MG63 (cell line): ENCODE measurements at regions not wholly inside any gene's neighbourhood (a gene's known extent, or its start where the extent isn't known, plus 50 kb on each side); places are given as distances from the start of the nearest gene placed in this dataset.
"Not testable (repeated sequence)": the region's sequence is repeated elsewhere in the genome, so short reads cannot be mapped to it uniquely, and the experiment has no call there.

Source experiments
- DNase-seq: peaks from one replicate; pipeline ENCODE4 v3.0.0-alpha.2; 2020
- H3K27me3 ChIP-seq: fragments of 250-450 bp; sonication (Bioruptor Pico); 2 replicates; pipeline ENCODE4 v1.5.1; 2020; ENCODE audit warnings: mild to moderate bottlenecking, moderate library complexity
- H3K36me3 ChIP-seq: fragments of 250-450 bp; sonication (Bioruptor Pico); 2 replicates; pipeline ENCODE4 v1.5.1; 2020; ENCODE audit warnings: mild to moderate bottlenecking, moderate library complexity
- H3K4me3 ChIP-seq: fragments of 250-450 bp; sonication (Bioruptor Pico); 2 replicates; pipeline ENCODE4 v1.5.1; 2020; ENCODE audit warnings: mild to moderate bottlenecking, moderate library complexity
- H3K9me3 ChIP-seq: fragments of 250-450 bp; sonication (Bioruptor Pico); 2 replicates; pipeline ENCODE4 v1.5.1; 2020; ENCODE audit warnings: mild to moderate bottlenecking, moderate library complexity

DNA sequence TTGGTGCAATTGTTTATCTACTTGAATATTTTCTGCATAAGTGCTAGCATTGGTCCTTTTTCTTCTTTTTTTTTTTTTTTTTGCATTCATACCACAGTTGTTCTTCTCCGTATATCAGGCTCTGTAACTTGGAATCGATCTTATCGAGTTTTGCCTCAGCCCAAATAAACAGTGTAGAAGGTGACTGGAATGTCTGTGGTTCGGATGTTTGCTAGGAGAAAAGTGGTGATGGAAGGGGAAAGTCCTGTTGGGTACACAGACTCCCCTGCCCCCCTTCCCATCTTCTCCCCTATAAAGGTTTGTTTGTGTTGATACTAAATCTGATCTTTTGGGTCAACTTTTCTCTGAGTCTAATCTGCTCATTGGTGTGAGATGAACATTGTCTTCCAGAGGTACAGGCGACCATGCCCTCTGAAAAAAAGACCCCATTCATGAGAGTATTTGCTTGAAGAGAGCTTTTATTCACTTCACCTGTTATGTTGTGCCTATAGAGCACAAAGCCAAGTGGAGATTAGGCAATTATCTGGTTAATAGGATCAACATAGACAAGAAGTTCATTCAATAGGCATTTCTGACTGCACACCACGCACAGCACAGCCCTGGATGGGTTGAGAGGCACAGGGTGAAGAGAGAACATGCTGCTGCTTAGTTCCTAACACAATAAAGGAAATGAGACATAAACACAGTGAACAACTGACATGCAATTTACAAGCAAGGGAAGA is 620.0 kb downstream of the PKHD1 start:
- H3K27me3 ChIP-seq = no peaks in the 10 kb centered on the region
- DNase-seq = no peak
- H3K36me3 ChIP-seq = no peaks in the 10 kb centered on the region
- H3K9me3 ChIP-seq = no peaks in the 10 kb centered on the region
- no peak overlapping the region for H3K4me3 ChIP-seq

DNA sequence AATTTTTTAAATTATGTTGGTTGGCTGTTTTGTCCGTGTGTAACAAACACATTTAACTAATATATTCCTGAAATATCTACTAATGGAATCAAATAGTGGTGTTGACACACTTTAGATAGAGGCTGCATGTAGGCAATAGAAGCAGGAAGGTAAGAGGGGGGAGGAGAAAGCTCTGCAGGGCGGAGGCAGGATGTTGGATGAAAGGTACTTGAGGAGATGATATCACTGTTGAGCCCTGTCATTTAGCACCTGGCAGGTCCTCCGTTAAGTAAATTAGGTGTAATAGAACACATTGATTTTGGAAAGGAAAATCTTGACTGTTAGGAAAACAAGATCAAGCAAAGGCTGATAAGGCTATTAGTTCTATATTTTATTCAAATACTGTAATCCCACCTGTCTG is 618.7 kb downstream of the PKHD1 start:
- Histone ChIP-seq H3K27me3 (no peaks in the 10 kb centered on the region), H3K4me3 (no peak overlapping the region), H3K36me3 (no peaks in the 10 kb centered on the region), H3K9me3 (no peaks in the 10 kb centered on the region)
- DNase-seq = no peak

DNA sequence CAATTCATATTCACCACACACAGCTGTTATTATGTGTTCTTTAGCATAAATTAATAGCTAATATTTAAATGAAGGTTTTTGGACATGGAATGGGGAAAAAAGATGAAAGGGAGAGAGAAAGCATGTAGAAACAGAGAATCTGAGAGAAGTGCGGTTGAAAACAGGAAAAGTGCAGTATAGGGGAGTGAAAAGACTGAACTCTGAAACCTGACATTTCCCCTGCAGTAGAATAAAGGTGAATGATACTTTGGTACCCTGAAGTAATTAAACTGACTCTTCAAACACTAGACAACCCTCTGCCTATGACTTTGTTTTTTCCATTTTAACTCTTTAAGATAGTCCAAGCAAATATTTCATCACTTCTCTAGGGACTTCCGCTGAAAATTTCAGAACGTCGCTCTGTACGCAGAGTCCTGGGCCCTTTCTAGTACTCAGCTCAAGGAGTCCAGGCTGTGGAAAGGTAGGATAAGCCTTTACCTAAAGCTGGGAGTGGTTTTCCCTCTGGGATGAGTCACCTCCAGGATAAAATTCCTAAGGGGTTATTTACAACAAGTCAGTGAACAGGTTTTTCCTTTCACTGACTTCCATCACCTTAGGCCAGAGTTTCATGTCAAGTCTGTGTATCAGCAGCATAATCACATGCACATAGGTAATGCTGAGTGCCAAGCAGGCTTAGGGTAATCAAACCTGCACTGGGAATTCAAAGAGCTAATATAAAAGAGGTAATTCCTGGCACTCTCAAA is 614.5 kb downstream of the PKHD1 start:
- no peaks in the 10 kb centered on the region for H3K27me3 ChIP-seq
- no peak for DNase-seq
- H3K4me3 ChIP-seq = no peak overlapping the region
- H3K9me3 ChIP-seq = no peaks in the 10 kb centered on the region
- H3K36me3 ChIP-seq = no peaks in the 10 kb centered on the region

DNA sequence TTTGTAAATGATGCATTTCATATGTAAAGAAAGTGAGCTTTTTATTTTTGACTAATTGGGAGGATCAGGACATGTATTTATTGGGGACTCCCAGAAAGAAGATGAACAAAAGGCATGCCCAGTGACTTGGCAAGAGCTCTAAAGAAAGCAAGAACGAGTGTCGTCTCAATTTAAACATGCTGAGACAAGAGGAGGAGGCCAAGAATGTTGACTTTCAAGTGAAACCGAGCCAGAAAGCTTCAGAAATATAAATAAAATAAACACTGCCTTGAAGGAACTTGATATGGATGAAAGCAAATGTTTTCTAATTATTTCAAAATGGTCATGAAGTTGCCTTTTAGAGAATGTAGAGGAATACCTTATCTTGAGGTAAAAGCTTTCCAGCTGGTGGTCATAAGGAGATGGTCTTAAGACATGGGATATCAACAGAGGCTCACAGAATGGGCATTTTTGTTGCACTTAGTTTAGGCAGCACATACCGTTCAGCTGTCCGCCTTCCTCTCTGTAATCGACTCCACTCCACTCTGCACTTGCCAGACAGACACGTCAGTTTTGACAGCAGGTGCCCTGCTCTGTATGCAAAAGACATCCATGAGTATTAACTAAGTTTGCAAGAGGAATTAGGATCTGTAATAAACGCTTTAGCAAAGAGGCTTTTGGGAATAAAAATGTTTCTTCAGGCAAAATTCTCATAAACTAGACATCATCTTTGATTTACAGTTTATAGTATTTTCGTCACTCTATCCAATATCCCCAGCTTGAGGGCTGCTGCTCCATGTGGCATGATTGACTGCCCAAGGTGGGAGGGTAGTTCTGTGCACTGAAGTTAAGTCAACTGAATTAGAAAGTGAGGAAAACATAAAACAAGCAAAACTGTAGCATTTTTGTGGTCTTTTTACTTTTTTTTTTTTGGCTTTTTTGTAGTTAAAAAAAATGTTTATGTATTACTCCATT is 613.1 kb downstream of the PKHD1 start:
- no peaks in the 10 kb centered on the region for H3K27me3 ChIP-seq
- H3K9me3 ChIP-seq = no peaks in the 10 kb centered on the region
- DNase-seq = no peak
- H3K4me3 ChIP-seq = no peak overlapping the region
- H3K36me3 ChIP-seq = no peaks in the 10 kb centered on the region

DNA sequence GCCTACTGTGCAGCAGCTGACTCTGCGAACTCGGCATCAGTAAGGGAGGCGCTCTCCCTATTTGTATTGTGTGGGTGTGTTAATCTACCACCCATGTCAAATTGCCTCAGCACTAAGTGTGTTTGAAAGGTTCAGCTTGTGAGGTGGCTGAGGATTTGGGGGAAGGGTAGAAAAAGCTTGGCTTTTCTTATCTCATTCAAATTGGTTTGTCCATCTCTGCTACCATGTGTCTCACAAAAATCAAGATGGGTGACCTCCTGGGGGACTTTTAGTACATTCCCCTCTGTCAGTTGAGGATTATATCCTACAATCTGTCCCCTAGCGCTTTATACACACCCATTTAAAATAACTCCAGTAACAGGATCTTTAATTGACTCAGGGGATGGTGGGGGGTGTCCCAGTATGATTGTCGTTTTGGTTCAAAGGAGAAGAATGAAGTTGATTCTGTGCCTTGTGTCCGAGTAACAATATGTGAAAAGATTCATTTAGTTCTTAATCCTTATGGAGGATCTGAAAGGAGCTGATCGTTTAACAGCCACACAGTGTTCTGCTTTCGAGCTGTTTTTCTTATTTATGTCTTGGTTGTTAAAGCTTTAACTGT is 609.6 kb downstream of the PKHD1 start:
- DNase-seq = no peak
- Histone ChIP-seq H3K36me3 (no peaks in the 10 kb centered on the region), H3K27me3 (no peaks in the 10 kb centered on the region), H3K4me3 (no peak overlapping the region), H3K9me3 (no peaks in the 10 kb centered on the region)

DNA sequence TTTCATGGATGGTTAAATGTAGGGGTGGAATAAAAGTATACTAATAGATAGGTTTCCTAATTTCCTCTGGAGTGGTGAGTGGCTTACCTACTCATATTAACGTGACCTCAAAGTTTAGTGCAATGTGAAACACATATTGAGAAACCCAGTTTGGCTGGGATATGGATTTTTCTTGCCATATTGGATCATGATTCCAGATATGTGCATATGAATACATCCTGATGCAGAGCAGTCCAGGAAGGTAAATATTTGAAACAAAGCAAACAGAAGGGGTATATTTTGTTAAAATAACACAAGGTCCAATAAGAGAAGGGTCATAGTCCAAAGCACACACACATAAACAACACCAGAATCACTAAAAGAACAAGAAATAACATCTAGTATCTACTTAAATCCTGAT is 608.1 kb downstream of the PKHD1 start:
- H3K4me3 ChIP-seq = no peak overlapping the region
- DNase-seq = no peak
- no peaks in the 10 kb centered on the region for H3K9me3 ChIP-seq
- H3K27me3 ChIP-seq = no peaks in the 10 kb centered on the region
- no peaks in the 10 kb centered on the region for H3K36me3 ChIP-seq

DNA sequence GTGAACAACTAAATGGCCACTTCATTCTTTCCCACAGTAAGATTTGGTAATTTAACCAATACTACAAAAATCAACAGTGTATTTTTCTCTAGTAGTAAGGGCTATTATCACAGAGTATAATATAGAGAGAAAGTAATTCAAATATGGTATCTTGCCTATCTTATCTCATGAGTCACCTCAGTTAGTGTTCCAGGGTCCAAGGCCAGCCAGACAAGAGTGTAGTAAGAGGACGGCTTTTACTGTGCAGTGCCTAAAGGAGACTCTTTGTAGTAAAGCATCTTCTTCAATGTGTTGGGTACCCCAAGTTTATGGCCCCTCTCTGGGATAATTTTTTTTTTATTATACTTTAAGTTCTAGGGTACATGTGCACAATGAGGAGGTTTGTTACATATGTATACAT is 607.4 kb downstream of the PKHD1 start:
- Histone ChIP-seq H3K36me3 (no peaks in the 10 kb centered on the region), H3K27me3 (no peaks in the 10 kb centered on the region), H3K9me3 (no peaks in the 10 kb centered on the region), H3K4me3 (no peak overlapping the region)
- no peak for DNase-seq

DNA sequence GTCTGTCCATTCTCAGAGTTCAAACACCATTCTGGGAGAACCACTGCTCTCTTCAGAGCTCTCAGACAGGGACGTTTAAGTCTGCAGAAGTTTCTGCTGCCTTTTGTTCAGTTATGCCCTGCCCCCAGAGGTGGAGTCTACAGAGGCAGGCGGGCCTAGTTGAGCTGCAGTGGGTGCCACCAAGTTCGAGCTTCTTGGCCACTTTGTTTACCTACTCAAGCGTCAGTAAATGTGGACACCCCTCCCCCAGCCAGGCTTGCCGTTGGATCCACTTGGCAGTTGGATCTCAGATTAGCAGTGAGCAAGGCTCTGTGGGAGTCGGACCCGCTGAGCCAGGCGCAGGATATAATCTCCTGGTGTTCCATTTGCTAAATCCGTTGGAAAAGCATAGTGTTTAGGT is 601.5 kb downstream of the PKHD1 start:
- H3K9me3 ChIP-seq, H3K4me3 ChIP-seq, DNase-seq, H3K36me3 ChIP-seq, H3K27me3 ChIP-seq: not testable (repeated sequence)

DNA sequence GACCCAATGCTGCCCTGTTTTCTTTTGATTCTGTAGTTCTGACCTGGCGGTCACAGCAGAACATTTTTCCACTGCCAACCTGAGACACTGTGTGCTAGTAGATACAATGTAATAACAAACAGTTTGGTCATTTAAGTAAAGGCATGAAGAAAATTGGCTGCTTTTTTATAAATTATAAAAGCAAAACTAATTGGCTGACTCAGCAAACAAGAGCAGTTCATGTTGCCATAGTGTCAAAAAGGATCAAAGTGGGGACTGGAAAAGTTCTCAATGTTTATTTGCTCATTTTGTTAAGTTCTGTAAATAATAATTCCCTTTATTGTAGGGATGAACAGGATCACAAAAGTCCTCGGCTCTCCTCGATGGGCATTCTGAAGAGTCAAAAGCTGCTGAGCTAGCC is 599.5 kb downstream of the PKHD1 start:
- Histone ChIP-seq H3K36me3 (no peaks in the 10 kb centered on the region), H3K4me3 (no peak overlapping the region), H3K27me3 (no peaks in the 10 kb centered on the region), H3K9me3 (no peaks in the 10 kb centered on the region)
- DNase-seq = no peak

DNA sequence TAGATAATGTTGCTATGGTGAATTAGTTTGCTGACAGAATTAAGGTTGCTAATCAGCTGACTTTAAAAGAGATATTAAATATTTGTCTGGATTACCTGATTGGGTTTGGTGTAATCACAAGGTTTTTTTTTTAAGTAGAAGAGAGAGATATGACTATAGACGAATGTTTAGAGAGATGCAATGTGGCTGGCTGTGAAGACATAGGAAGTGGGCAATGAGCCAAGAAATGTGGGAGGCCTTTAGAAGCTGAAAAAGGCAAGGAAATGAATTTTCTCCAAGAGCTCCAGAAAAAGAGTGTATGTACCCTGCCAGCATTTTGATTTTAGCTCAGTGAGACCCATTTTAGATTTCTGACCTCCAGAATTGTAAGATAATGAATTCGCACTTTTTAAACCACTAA is 598.3 kb downstream of the PKHD1 start:
- no peak for DNase-seq
- H3K36me3 ChIP-seq = no peaks in the 10 kb centered on the region

DNA sequence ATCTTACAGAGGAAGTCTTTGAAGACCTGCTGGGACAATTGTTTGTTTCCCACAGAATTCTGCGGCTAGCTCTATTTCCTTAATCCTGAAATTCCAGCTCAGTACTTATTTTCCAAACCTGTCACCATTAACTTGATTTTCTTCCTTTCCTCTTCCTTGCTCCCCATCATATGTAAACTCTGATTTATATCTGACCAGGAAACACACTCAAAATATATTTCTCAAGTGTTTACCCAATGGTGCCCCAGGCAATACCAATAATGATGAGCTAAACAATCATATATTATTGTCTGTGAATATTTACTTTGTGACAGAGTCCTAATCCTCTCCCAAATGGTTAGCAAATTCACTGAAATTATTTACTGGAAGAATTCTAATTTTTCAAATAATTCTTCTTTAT is 597.3 kb downstream of the PKHD1 start:
- no peak for DNase-seq
- no peaks in the 10 kb centered on the region for H3K36me3 ChIP-seq
- no peaks in the 10 kb centered on the region for H3K9me3 ChIP-seq
- H3K4me3 ChIP-seq = no peak overlapping the region
- no peaks in the 10 kb centered on the region for H3K27me3 ChIP-seq

More for the DNA sequence above, 598.3 kb downstream of the PKHD1 start:
- Histone ChIP-seq H3K4me3 (no peak overlapping the region), H3K27me3 (no peaks in the 10 kb centered on the region), H3K9me3 (no peaks in the 10 kb centered on the region)

DNA sequence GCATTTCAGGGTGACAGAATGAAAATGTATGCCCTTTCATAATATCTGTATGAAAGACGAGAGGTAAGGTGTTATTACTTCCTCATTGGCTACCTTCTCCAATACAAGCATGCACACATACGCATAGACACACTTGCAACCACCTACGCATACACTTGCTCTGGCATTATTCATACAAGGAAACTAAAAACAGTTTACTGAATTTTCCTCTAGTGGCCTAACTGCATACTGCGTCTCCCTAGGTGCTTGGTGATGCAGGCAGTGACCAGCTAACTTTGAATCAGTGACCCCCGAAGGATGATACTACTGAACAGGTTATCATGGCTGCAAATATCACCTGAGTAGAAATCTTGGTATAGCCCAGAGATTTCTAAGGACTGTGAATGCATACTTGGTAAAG is 593.1 kb downstream of the PKHD1 start:
- no peaks in the 10 kb centered on the region for H3K27me3 ChIP-seq
- H3K4me3 ChIP-seq = no peak overlapping the region
- H3K9me3 ChIP-seq = no peaks in the 10 kb centered on the region
- no peak for DNase-seq
- H3K36me3 ChIP-seq = no peaks in the 10 kb centered on the region

DNA sequence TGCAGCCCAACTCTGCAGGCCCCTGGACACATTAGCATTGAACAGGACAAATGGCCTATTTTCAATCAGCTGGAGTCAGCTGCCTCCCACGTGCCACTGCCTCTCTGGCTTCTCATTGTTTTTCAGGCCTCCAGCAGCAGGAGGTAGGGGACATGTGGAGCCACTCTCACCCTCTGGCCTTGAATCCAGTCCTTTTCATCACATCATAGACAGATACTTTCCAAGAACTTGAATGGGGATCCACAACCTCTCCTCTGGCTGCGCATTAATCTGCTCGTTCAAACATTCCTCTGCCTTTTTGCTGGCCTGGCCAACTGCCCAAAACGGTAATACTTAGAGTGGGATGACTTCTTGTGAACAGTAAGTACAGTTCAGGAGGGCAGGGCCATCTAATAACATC is 592.3 kb downstream of the PKHD1 start:
- H3K36me3 ChIP-seq = no peaks in the 10 kb centered on the region
- no peaks in the 10 kb centered on the region for H3K9me3 ChIP-seq
- DNase-seq = no peak
- H3K4me3 ChIP-seq = no peak overlapping the region
- no peaks in the 10 kb centered on the region for H3K27me3 ChIP-seq

DNA sequence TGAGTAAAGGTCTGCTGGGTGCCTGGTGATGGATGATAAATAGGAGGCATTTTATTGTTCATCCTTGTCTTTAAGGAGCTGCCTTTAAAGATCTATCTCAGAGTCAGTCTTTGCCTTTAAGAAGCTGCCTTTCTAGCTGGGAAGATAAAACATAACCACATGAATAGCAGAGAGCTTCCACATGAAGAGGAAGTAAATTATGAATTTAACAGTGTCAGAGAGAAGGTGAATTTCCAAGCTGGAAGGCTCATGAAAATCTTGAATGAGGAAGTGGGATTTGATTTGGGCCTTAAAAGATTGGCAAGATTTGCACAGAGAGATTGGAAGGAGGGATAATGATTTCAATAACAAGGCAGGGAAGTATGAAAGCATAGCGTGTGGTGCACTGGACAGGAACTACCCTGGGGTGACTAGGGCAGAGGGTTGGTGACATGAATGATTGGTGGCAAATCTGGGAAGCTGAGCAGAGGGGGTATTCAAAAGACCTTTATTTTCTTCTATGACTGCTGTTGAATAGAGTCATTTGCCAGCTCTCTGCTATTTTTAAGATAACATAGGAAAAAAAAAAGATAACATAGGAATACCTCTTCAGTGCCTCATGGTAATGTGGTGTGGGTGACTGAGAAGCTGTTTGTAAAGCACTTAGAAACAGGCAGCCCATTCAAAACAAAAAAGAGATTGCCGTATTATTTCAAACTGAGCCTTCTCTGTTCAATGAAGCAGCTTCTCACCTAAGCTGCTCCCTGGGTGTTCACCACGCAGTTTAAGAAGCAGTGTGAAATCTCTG is 591.6 kb downstream of the PKHD1 start:
- H3K9me3 ChIP-seq = no peaks in the 10 kb centered on the region

DNA sequence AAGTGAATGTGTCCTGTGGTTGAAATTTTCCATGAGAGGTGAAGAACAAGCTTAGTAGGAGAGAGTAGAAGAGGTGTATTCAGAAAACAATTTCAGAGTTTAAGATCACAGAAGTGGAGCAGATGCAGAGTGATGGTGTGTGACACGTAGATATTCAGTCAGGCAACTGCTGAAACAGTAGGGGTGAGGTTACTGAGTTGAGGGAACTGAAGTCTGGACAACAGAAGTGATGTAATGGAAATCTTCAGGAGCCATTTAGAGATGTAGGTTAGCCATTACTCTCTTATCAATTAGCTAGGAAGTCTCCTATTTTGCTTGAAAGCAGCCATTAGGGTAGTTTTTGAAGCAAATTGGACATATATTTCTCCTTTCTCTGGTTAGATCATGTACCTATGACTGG is 584.4 kb downstream of the PKHD1 start:
- DNase-seq = no peak
- no peaks in the 10 kb centered on the region for H3K36me3 ChIP-seq
- no peaks in the 10 kb centered on the region for H3K9me3 ChIP-seq
- no peak overlapping the region for H3K4me3 ChIP-seq
- H3K27me3 ChIP-seq = no peaks in the 10 kb centered on the region

More for the DNA sequence above, 591.6 kb downstream of the PKHD1 start:
- Histone ChIP-seq H3K36me3 (no peaks in the 10 kb centered on the region), H3K27me3 (no peaks in the 10 kb centered on the region), H3K4me3 (no peak overlapping the region)
- DNase-seq = no peak

DNA sequence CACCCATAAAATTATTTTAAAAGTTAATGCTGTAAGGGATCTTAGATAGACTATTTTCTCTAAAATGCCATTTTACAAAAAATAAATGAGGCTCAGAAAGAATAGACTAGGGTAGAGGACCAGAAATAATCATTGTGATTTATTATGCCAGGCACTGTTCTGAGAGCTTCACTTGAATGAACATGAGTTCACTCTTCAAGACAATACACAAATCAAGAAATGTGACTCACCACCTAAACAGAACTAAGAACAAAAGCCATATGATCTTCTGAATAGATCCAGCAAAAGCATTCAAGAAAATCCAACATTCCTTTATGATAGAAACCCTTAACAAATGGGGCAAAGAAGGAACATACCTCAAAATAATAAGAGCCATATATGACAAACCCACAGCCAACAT is 582.0 kb downstream of the PKHD1 start:
- no peak for DNase-seq
- H3K4me3 ChIP-seq = no peak overlapping the region
- no peaks in the 10 kb centered on the region for H3K36me3 ChIP-seq
- no peaks in the 10 kb centered on the region for H3K27me3 ChIP-seq
- no peaks in the 10 kb centered on the region for H3K9me3 ChIP-seq
